Ecto neural progenitor cell (in vitro differentiated cells): ENCODE measurements at regions not wholly inside any gene's neighbourhood (a gene's known extent, or its start where the extent isn't known, plus 50 kb on each side); places are given as distances from the start of the nearest gene placed in this dataset.
"Not testable (repeated sequence)": the region's sequence is repeated elsewhere in the genome, so short reads cannot be mapped to it uniquely, and the experiment has no call there.

Experiments used
- DNase-seq: peaks from one replicate; pipeline ENCODE4 v3.0.0-alpha.2; 2018; ENCODE audit warnings: low spot score

DNA sequence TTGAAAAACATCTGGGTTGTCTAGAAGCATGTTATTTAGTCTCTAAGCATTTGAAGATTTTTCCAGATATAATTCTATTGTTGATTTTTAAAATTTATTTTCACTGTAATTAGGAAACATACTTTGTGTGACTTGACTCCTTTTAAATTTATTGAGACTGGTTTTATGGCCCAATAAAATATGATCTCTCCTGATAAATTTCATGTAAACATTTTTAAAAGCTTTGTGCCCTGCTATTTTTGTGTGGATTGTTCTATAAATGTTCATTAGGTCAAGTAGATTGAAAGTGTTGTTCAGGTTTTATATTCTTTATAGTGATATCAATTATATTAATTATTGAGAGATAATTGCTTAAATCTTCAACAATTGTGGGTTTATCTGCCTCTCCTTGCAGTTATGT lies 105.4 kb downstream of the RFX6 start:
- DNase-seq: no peak

DNA sequence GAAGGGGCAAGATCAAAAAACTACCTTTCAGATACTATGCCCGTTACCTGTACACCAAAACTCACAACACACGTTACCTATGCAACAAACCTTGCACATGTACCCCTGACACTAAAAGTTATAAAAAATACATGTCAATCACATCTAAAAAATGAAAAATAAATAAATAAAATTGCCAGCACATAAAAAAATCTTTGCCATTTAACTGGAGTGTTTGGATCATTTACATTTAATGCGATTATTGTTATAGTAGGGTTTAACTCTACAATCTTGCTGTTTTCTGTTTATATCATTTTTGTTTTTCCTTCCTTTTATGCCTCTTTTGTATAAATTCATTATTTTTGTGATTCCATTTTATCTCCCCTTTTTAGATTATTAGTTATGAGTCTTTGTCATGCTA lies 106.3 kb downstream of the RFX6 start:
- no peak for DNase-seq

DNA sequence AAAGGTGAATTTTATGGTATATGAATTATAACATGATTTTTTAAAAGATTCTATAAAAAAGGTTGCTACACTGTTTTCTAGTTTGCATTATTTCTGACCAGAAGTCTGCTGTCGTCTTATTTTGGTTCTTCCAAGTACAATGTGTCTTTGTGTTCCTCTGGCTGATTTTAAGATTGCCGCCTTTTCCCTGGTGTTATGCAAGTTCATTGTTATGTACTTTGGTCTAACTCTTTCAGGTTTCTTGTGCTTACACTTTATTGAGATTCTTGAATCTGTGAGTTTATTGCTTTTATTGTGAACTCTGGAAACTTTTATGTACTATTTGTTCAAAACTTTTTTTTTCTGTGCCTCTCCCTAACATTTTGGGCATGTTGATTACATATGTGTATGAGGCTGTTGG lies 109.8 kb downstream of the RFX6 start:
- DNase-seq: no peak

DNA sequence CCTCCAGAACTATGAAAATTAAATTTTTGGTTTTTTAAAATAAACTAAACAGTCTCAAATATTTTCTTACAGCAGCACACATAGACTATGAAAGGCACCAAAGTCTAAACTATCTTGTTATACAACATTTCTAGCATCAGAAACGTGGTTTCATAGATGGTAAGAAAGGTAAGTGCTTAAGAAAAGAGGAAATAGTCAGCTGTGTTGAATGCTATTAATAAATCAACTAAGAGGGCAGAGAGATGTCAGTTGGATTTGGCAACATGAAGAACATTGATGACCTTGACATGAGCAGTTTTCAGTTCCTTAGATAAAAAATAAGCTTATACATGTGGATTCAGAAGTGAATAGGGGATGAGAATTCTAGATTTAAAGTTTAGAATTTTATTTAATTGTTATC lies 113.6 kb downstream of the RFX6 start:
- DNase-seq: no peak

DNA sequence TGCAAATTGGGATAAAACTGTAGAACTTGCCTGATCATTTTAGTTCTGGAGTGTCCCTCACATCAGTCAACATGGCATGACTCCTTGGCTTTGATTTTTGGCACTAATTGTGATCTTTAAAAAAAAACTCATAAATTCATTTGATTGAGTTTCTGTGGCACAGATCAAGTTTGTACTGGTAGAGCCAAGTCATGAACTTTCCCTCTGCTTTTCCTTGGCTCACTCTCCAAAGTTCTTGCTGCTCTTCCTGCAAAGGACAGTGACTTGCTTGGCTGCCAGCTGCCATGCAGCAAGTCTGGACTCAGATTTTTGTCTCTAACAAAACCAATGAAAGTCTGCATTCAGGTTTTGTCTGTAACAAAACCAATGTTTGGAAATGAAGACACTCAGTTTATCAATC lies 115.5 kb downstream of the RFX6 start:
- no peak for DNase-seq

DNA sequence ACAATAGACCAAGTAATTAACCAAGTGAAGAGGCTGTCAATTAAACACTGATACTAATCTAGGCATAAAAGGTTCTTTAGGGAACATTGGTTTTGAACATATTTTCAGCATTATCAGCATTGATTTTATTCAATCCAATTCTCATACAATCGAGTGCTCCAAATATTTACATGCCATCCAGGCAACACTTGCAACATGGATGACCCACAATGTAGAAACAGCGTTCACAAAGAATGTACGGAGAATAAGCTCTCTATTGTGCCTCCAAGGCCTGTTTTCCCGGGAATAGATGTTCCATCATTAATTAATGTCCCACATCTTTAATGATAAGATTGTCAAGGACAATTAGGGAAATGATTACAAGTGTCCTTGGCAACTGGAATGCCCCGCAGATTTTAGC lies 117.4 kb downstream of the RFX6 start:
- DNase-seq: no peak

DNA sequence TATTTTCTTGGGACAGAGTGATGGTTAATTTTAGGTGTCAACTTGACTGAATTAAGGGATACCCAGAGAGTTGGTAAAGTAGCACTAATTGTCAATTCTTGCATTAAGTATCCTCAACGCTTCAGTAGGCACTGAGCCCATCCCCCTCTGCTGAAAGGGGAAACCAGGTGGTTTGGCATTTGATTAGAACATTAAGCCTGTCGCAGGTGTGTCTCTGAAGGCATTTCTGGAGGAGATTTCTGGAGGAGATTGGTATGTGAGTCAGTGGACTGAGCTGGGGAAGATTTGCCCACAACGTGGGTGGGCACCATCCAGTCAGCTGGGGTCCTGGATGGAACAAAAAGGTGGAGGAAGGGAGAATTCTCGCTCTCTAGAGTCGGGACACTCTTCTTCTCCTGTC lies 119.8 kb downstream of the RFX6 start:
- no peak for DNase-seq

DNA sequence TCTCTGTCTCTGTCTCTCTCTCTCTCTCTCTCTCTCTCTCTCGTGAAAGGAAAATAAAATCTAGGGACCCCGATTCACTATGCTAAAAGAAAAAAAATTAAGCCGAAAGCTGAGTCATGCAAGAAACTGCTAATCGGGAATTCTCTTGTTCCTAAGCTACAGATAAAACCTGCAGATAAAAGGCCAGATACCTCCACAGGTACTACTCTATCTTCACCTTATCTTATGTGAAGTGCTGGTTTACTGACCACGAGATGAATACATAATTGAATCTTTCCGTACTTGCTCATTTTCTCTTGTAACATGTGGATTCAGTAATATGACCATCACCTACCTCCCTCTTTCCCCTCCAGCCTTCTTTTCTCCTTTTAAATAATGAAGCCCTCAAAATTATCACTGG lies 120.5 kb downstream of the RFX6 start:
- no peak for DNase-seq

DNA sequence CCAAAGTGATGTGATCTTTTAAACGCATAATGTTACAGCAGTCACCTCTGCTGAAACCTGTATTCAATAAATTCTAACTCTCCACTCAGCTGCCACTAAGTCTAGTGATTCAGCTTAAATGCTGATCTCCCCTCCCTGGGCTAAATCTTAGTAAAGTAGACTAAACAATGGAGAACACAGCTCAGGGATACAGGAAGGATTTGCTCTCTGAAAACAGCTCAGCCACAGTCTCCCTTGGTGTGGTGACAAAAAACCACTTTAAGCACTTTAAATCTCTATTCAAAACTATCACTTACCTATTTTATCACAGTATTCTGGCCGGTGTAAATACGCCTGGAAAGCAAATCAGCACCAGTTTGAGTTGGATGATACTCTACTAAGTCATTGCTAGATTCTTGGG lies 130.6 kb downstream of the RFX6 start:
- no peak for DNase-seq

DNA sequence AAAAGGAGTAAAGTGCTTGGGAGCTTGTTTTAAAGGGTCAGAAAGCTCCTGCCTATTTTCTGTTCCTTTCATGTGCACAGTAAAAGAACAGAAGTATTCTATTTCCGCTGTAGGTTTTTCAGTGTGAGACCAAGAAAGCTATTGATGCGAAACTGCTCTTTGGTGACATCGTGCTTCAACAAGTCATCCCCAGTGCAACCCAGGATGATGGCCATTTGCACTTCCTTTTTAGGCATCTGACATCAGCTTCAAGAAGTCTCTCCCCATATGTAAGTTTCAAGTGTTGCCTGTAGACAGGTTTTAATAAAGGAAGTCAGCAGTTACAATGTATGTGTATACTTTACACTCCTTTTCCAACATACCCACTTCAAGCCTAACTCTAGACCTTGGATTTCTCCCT lies 131.6 kb downstream of the RFX6 start:
- DNase-seq: no peak

DNA sequence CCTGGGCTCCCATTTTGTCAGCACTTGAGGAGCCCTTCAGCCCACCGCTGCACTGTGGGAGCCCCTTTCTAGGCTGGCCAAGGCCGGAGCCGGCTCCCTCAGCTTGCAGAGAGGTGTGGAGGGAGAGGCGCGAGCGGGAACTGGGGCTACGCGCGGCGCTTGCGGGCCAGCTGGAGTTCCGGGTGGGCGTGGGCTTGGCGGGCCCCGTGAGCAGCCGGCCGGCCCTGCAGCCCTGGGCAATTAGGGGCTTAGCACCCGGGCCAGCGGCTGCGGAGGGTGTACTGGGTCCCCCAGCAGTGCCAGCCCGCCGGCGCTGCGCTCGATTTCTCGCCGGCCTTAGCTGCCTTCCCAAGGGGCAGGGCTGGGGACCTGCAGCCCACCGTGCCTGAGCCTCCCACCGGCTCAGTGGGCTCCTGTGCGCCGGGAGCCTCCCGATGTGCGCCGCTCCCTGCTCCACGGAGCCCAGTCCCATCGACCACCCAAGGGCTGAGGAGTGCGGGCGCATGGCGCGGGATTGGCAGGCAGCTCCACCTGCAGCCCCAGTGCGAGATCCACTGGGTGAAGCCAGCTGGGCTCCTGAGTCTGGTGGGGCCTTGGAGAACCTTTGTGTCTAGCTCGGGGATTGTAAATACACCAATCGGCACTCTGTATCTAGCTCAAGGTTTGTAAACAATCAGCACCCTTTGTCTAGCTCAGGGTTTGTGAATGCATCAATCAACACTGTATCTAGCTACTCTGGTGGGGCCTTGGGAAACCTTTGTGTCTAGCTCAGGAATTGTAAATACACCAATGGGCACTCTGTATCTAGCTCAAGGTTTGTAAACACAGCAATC lies 137.8 kb downstream of the RFX6 start:
- DNase-seq: not testable (repeated sequence)

DNA sequence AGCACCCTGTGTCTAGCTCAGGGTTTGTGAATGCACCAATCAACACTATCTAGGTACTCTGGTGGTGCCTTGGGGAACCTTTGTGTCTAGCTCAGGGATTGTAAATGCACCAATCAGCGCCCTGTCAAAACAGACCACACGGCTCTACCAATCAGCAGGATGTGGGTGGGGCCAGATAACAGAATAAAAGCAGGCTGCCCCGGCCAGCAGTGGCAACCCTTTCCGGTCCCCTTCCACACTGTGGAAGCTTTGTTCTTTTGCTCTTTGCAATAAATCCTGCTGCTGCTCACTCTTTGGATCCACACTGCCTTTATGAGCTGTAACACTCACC lies 138.4 kb downstream of the RFX6 start:
- DNase-seq: not testable (repeated sequence)

DNA sequence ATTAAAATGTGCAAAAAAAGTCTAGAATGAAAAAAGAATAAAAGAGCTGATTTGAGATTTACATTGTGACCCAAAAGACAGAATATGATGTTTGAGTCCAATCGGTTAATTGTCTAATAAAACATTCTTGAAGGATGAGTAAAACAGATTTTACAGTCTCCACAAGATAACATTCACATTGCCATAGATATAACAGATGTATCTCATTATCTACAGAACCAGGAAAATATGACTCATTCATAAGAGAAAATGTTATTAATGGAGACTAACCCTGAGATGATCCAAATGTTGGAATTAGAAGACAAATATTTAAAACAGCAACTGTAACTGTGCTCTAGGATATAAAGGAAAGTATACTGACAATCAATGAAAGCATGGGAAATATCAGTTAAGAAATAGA lies 141.7 kb downstream of the RFX6 start:
- DNase-seq: no peak

DNA sequence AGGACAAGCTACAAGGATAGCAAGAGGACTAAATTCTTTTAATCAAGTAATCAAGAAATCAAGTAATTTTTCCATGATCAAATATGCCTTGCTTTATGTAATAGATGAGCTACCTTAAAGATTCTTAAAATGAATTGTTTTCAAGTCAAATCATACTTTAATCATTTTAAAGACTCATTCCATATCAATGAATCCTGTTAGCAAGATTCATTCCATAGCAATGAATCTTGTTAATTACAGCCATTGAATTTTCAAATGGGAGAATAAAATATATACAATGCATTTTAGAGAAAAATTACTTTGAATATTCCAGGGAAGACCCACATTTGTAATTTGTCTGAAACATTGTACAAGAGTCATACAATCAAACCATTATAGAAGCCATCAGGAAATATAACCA lies 145.7 kb downstream of the RFX6 start:
- DNase-seq: no peak

DNA sequence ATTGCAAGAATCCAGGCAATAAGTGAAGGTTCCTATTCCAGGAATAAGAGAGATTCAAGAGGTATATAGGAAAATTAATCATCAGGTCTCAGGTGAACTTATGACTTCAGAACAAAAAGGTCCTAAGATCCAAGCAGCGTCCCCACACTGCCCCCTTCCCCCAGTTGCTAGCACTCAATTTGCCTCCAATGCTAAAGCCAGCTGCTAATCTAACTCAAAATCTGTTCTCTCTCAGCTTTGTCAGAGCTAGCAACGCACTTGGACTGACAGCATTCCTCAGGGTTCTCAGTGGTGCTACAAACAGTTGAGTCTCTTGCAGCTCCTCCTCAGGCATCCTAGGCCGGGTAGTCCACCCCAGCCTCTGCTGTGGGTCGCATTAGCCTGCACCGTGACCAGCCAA lies 148.3 kb downstream of the RFX6 start:
- DNase-seq: no peak

DNA sequence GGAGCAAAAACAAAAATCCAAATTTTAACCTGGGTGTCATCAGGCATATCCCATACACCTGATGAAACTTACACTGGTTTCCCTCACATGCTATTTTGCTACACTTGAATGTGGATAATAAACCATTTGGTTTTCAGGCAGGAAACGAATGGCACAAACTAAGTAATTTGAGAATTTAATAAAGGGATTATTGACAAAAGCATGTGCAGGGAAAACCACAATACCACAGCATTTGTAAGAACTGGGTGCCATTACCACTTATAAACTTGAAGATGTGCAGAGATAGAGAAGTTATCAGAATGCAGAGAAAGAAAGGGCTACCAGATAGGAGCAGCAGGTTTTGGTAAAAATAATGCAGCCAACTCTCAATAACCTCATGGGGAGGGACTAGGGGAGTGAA lies 151.2 kb downstream of the RFX6 start:
- no peak for DNase-seq

DNA sequence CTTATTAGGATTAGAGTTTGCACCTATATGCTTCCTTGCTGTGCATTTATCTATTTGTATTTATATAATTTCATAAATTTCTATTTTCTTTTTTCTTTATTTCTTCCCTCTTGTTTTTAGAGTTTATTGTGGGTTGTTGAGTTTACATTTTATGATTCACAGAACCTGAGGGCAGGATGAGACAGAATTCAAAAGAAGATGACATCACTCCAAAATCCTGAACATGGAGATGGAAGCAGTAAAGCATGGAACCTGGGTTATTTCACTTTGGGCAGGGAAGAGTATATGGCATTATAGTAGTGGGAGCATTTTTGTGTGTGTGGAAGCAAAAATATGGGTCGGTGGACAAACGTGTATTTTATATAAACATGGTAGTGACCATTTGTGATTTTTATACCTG lies 157.5 kb downstream of the RFX6 start:
- no peak for DNase-seq

DNA sequence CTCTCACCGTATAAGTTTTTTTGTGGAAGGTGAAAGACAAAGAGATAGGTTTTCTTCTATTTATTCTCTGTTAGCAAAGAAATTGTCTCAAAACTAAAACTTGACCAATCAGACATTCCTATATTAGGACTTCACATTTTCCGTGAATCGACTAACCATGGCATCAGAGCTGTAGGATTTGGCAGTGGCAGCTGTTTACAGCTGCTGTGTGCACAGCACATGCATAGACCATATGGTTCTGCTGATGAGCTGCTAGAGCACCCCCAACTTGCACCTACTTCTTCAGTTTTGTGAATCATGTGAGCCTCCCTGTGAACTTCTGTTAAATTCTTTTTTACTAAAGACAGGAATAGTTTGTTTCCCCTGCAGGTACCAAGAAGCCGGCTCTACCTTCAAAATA lies 157.9 kb downstream of the RFX6 start:
- no peak for DNase-seq

DNA sequence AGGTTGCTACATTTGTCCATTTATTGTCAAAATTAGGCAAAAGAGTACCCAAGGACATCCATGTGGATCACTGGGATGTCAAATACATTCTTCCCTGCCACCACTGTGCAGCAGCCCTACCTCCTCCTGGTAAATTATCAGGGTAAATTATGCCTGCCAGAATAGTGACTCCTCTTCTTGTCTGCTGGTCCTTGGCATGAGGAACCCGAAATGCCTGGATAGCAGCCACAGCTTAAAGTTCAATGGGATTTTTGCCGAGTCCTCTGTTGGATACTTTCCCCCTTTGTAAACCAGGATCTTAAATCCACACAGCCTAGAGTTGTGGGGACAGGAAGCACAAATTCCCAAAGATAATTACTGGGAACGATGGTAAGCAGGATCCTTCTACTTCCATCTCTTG lies 173.3 kb downstream of the RFX6 start:
- DNase-seq: no peak

DNA sequence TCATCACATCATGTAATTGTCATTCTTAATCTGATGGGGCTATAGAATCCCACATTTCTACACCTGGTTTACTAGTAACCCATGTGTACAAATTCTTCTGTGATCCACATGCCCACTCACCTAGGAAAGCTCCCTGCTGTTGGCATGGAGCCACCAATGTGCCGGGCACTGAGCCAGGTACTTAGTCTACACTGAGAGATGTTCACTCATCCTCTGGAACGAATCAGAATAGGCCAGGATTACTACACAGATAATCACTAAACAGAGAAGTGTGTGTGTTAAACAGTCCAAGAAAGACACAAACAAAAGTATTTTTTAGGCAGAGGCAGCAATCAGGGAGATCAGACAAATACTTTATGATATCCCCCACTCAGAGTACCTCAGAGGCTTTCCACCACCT lies 193.2 kb upstream of the VGLL2 start:
- no peak for DNase-seq

DNA sequence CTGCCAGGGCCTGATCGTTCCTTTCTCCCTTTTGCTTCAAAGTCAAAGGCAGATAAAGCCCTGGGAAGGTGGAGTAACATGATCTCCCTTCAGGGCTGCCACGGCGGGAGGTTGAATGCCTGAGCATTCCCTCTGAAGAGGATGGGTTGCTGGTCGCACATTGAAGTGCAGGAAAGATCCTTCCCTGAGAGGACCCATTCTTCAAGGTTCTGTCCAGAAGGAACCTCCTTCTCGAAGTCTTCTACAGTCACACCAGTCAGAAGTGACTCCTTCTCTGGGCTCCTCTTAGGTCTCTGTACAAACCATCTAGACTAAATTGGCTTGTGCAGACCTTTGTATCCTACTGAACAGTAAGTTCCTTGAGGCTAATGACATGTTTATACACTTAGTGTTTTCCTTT lies 192.6 kb upstream of the VGLL2 start:
- DNase-seq: no peak

DNA sequence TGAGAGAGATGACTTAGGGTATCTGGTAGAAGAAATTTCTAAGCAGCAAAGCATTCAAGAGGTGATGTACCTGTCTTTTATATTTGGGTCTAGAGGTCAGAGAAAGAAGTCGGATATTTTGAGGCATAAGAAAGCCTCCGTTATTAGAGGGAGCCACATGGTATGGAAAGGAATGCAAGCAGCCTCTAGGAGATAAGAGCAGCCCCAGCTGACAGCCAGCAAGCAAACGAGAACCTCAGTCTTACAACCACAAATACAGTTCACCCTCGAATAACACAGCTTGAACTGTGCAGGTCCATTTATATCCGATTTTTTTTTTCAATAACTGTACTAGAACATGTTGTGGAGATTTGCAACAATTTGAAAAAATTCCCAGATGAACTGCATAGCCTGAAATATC lies 190.7 kb upstream of the VGLL2 start:
- DNase-seq: no peak

DNA sequence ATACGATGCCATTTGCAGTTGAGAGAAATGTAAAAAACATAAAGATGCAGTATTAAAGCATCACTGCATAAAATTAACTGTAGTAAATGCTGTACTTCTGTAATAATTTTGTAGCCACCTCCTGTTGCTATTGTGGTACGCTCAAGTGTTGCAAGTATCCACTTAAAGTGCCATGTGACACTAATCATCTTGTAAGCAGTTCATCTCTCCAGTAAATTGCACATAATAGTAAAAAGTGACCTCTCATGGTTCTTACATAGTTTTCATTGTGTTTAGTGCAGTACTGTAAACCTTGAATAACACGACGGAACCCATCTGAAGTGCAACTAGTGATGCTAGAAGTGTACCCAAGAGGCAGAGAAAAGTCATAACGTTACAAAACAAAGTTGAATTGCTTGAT lies 190.1 kb upstream of the VGLL2 start:
- no peak for DNase-seq

DNA sequence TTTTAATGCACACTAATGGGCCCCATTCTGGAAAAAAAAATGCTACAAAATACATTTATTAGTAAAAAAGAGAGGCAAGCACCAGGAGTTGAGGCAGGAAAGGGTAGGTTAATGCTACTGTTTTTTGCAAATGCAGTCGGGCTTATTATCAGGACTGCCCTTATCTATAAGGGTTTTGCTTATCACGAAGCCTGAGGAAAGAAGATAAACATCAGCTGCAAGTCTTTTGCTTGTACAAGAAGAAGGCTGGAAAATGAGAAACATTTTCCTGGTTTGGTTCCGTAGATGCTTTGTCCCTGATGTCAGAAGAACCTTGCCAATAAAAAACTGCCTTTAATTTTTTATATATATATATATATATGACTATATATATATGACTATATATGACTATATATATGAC lies 189.3 kb upstream of the VGLL2 start:
- DNase-seq: no peak

DNA sequence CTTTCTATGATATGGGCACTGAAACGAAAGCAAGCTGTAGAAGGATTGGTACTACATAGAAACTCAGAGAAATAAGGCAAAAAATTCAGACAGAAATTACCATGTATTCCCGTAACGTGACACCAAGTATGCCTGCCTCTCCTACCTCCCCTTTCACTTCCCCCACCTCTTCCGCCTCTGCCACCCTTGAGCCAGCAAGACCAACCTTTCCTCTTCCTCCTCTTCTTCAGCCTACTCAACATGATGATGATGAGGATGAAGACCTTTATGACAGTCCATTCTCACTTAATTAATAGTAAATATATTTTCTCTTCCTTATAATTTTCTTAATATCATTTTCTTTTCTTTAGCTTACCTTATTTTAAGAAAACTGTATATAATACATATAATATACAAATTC lies 188.1 kb upstream of the VGLL2 start:
- no peak for DNase-seq
